Fibroblast of lung (primary cell): ENCODE measurements at regions not wholly inside any gene's neighbourhood (a gene's known extent, or its start where the extent isn't known, plus 50 kb on each side); places are given as distances from the start of the nearest gene placed in this dataset.

ENCODE experiments used
- CTCF ChIP-seq, 2 donors: IDR thresholded peaks in 1 of 2; conservative IDR thresholded peaks in 1 of 2; 1 replicate in 1 of 2; 2 replicates in 1 of 2; pipeline ENCODE4 v1.5.1; 2011 to 2012; ENCODE audit warnings: low read length in 2 of 2, control low read depth in 1 of 2, inconsistent platforms in 1 of 2, low read depth in 1 of 2, mild to moderate bottlenecking in 1 of 2
- EZH2 ChIP-seq: IDR thresholded peaks from 2 replicates; pipeline ENCODE4 v1.5.1; 2012; ENCODE audit warnings: low read length, control low read depth, mild to moderate bottlenecking; ENCODE audit errors: missing control alignments

- TF ChIP-seq CTCF (conservative IDR thresholded peaks at IDR 0.05 in 1 of 2, IDR thresholded peaks at IDR 0.05 in 1 of 2; ENCODE audit: low read depth in 1 of 2, low read length in 2 of 2) (no peak), EZH2 (no peak)
Measured at GRCh38 chr3:110910346-110910955, 161.2 kb upstream of the NECTIN3 start.
